SH-SY5Y (cell line): ENCODE measurements at regions not wholly inside any gene's neighbourhood (a gene's known extent, or its start where the extent isn't known, plus 50 kb on each side); places are given as distances from the start of the nearest gene placed in this dataset.

ENCODE experiments used
- GATA2 ChIP-seq: IDR thresholded peaks from 2 replicates; pipeline ENCODE4 v1.6.1; 2011; ENCODE audit warnings: mild to moderate bottlenecking, low read depth, low read length
- GATA3 ChIP-seq: IDR thresholded peaks from 2 replicates; pipeline ENCODE4 v1.6.1; 2011; ENCODE audit warnings: low read depth, mild to moderate bottlenecking, low read length, moderate library complexity

DNA sequence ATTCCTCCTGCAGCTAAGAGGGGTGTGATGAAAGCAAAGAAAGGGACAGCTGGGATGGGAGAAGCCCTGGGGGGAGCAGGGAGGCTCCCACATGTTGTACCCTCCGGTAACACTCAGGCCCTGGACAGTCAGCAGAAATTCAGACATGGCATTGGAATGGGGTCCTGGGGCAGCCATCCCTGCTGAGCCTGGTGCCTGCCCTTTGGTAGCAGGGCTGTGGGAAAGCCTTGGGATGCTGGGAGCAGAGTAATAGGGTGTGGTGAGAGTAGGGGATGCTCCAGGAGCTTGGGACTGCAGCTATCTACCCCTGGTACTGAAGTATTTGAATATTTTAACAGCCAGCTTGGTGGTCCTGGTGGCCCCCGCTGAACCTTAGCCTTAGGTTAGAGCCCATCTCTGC lies 56.8 kb downstream of the FAM241B start:
- TF ChIP-seq GATA3 (no peak), GATA2 (no peak)
